ENCODE measurements at regions not wholly inside any gene's neighbourhood (a gene's known extent, or its start where the extent isn't known, plus 50 kb on each side); places are given as distances from the start of the nearest gene placed in this dataset.
"Not testable (repeated sequence)": the region's sequence is repeated elsewhere in the genome, so short reads cannot be mapped to it uniquely, and the experiment has no call there.

- no peaks in the 10 kb centered on the region for H3K4me1 ChIP-seq
- TF ChIP-seq CTCF (IDR thresholded peaks at IDR 0.05) (no peak), POLR2A (IDR thresholded peaks at IDR 0.05) (no peak)
- H3K9me3 ChIP-seq: no peaks in the 10 kb centered on the region
- no peaks in the 10 kb centered on the region for H3K27me3 ChIP-seq
- H3K4me3 ChIP-seq: no peak overlapping the region
- no peak overlapping the region for H3K27ac ChIP-seq
- no peak for DNase-seq
- no peaks in the 10 kb centered on the region for H3K36me3 ChIP-seq
Measured at GRCh38 chr1:86798608-86799291, 94.4 kb downstream of the SH3GLB1 start.

GRCh38 chr1:86803641-86804040, 99.3 kb downstream of the SH3GLB1 start:
- not testable (repeated sequence) for H3K27me3 ChIP-seq, DNase-seq, H3K27ac ChIP-seq, H3K9me3 ChIP-seq, H3K36me3 ChIP-seq, H3K4me3 ChIP-seq, H3K4me1 ChIP-seq

GRCh38 chr1:86805898-86806519, 101.6 kb downstream of the SH3GLB1 start:
- H3K27ac ChIP-seq: peak overlapping the region in 1 of 4 donors; percentile 52
- not testable (repeated sequence) for H3K9me3 ChIP-seq, H3K27me3 ChIP-seq, DNase-seq, H3K36me3 ChIP-seq, H3K4me1 ChIP-seq, H3K4me3 ChIP-seq

- no peak for DNase-seq
- Histone ChIP-seq H3K4me1 (no peaks in the 10 kb centered on the region), H3K4me3 (no peak overlapping the region), H3K9me3 (no peaks in the 10 kb centered on the region), H3K27ac (no peak overlapping the region), H3K27me3 (no peaks in the 10 kb centered on the region), H3K36me3 (no peaks in the 10 kb centered on the region)
- no peak for TF ChIP-seq CTCF (IDR thresholded peaks at IDR 0.05)
- TF ChIP-seq POLR2A (IDR thresholded peaks at IDR 0.05): no peak
Measured at GRCh38 chr1:86811142-86811924, 102.6 kb downstream of the SELENOF start.

GRCh38 chr1:86812286-86812685, 101.6 kb downstream of the SELENOF start:
- Histone ChIP-seq H3K4me3 (no peak overlapping the region), H3K4me1 (no peaks in the 10 kb centered on the region), H3K27ac (no peak overlapping the region), H3K9me3 (no peaks in the 10 kb centered on the region), H3K36me3 (no peaks in the 10 kb centered on the region), H3K27me3 (no peaks in the 10 kb centered on the region)
- TF ChIP-seq POLR2A (IDR thresholded peaks at IDR 0.05) (no peak), CTCF (IDR thresholded peaks at IDR 0.05) (no peak)
- DNase-seq: no peak
